HepG2 (cell line): ENCODE measurements at regions not wholly inside any gene's neighbourhood (a gene's known extent, or its start where the extent isn't known, plus 50 kb on each side); places are given as distances from the start of the nearest gene placed in this dataset.

ENCODE experiments used
- ATAC-seq: fragments of 200-7000 bp; cut with Tn5 transposase; 3 replicates; pipeline ENCODE4 v1.9.1; 2020; ENCODE audit warnings: mild to moderate bottlenecking, moderate library complexity
- BruUV-seq: library from RNA; stranded (reverse); fragments of 400-500 nt; replicated peaks from 2 replicates; lab custom pipeline; 2021; lab: Mats Ljungman, UMichigan
- CTCF ChIA-PET: fragments of 300-600 bp; formaldehyde crosslinking; extraction: SDS; loops from one replicate; lab custom pipeline; 2021; ENCODE audit warnings: low total read pairs, inconsistent platforms, low intra/inter-chr PET ratio; lab: Yijun Ruan, JAX
- POLR2A ChIA-PET: fragments of 350-600 bp; sonication (Branson Sonifier 250); formaldehyde crosslinking; loops from one replicate; lab custom pipeline; 2020; ENCODE audit warnings: antibody characterized with exemption, inconsistent platforms; lab: Yijun Ruan, JAX
- DNase-seq: peaks from one replicate; pipeline ENCODE4 v3.0.0-alpha.2; 2015; ENCODE audit warnings: low spot score
- FAIRE-seq: peaks from 3 replicates; lab custom pipeline; 2011; peaks lifted over from hg19 to GRCh38; lab: Jason Lieb, UNC
- H2AFZ ChIP-seq: one replicate; pipeline ENCODE4 v1.6.1; 2011; ENCODE audit warnings: low read length, inconsistent platforms
- H3K27ac ChIP-seq: fragments of 300-600 bp; 3 replicates; pipeline ENCODE4 v1.8.0; 2011; ENCODE audit warnings: mixed run types, mild to moderate bottlenecking, mixed read lengths, low read length, inconsistent platforms; ENCODE audit not compliant: insufficient read depth; ENCODE audit errors: extremely low read length
- H3K27me3 ChIP-seq, 2 experiments: fragments of 200-600 bp in 1 of 2; 2 replicates in 1 of 2; 3 replicates in 1 of 2; pipeline versions ENCODE4 v1.6.0 to v1.8.0; 2011; ENCODE audit warnings: low read length in 2 of 2, mild to moderate bottlenecking in 2 of 2, moderate library complexity in 2 of 2, inconsistent platforms in 1 of 2; ENCODE audit not compliant: insufficient read depth in 2 of 2, control insufficient read depth in 1 of 2
- H3K36me3 ChIP-seq, 2 experiments: fragments of 200-600 bp in 1 of 2; replicated peaks in 1 of 2; 2 replicates in 1 of 2; 3 replicates in 1 of 2; pipeline versions ENCODE4 v1.5.1 to v1.8.0; 2011; ENCODE audit warnings: low read length in 2 of 2, inconsistent platforms in 1 of 2; ENCODE audit not compliant: insufficient read depth in 2 of 2, control insufficient read depth in 1 of 2
- H3K4me1 ChIP-seq: 2 replicates; pipeline ENCODE4 v1.5.1; 2012; ENCODE audit warnings: low read length, inconsistent platforms; ENCODE audit not compliant: insufficient read depth
- H3K4me2 ChIP-seq: 2 replicates; pipeline ENCODE4 v1.6.0; 2011; ENCODE audit warnings: low read depth, low read length, inconsistent platforms
- H3K4me3 ChIP-seq, 3 experiments: fragments of 200-600 bp in 1 of 3; sonication (generic), shearing (Covaris generic) in 1 of 3; replicated peaks in 1 of 3; 2 replicates each; pipeline ENCODE4 v1.5.1; 2011 to 2016; ENCODE audit warnings: low read length in 3 of 3, inconsistent platforms in 2 of 3, low read depth in 2 of 3, mild to moderate bottlenecking in 2 of 3, control low read depth in 1 of 3, mixed read lengths in 1 of 3; ENCODE audit not compliant: insufficient read depth in 1 of 3
- H3K79me2 ChIP-seq: one replicate; pipeline ENCODE4 v1.6.1; 2011; ENCODE audit warnings: low read length, inconsistent platforms; ENCODE audit not compliant: insufficient read depth
- H3K9ac ChIP-seq: 2 replicates; pipeline ENCODE4 v1.6.0; 2011; ENCODE audit warnings: mild to moderate bottlenecking, low read depth, low read length, inconsistent platforms; ENCODE audit not compliant: insufficient read depth
- H3K9me3 ChIP-seq: 2 replicates; pipeline ENCODE4 v1.5.1; 2012; ENCODE audit warnings: mild to moderate bottlenecking, low read length
- H4K20me1 ChIP-seq: 2 replicates; pipeline ENCODE4 v1.6.0; 2011; ENCODE audit warnings: inconsistent platforms, mild to moderate bottlenecking, low read length, moderate library complexity; ENCODE audit not compliant: insufficient read depth
- ATF4 ChIP-seq, 2 experiments: fragments of 450-650 bp in 1 of 2; sonication (generic) in 1 of 2; formaldehyde crosslinking; IDR thresholded peaks; 2 replicates each; pipeline versions ENCODE4 v1.5.0 to v1.8.0; 2020 to 2022; ENCODE audit warnings: mild to moderate bottlenecking in 1 of 2, missing genetic modification reagents in 1 of 2
- HMGXB4 ChIP-seq, 2 experiments: sonication (generic) in 1 of 2; formaldehyde crosslinking in 1 of 2; IDR thresholded peaks; 2 replicates each; pipeline versions ENCODE4 v1.4.0 to v1.6.1; 2018 to 2020; ENCODE audit warnings: missing genetic modification reagents in 2 of 2, borderline replicate concordance in 1 of 2, low read depth in 1 of 2, mild to moderate bottlenecking in 1 of 2, missing biosample characterization in 1 of 2
- PRDM4 ChIP-seq: sonication (generic); formaldehyde crosslinking; IDR thresholded peaks from 2 replicates; pipeline ENCODE4 v1.9.0; 2021; ENCODE audit warnings: missing genetic modification reagents, borderline replicate concordance
- TGIF2 ChIP-seq: IDR thresholded peaks from 2 replicates; pipeline ENCODE4 v1.6.1; 2016; ENCODE audit warnings: control low read depth, missing compliant biosample characterization
- ZKSCAN5 ChIP-seq: sonication (generic); formaldehyde crosslinking; IDR thresholded peaks from 2 replicates; pipeline ENCODE4 v1.5.1; 2020; ENCODE audit warnings: mild to moderate bottlenecking, missing genetic modification reagents
- WGBS: methylation state at CpG from one replicate; pipeline ENCODE4 v1.1.6; 2017; ENCODE audit warnings: low lambda C conversion rate; 5-methylcytosine and 5-hydroxymethylcytosine counted together
- in situ Hi-C: cut with HindIII; loops from 2 replicates; pipeline ENCODE4 v1.10.0; 2017; ENCODE audit warnings: low pct_unique_long_range_greater_than_20kb; ENCODE audit not compliant: extremely low pct_ligation_motif_present
- intact Hi-C: fragments of 100-400 bp; cut with micrococcal nuclease; formaldehyde crosslinking; loops from one replicate; pipeline ENCODE4 v1.10.0; 2022; ENCODE audit not compliant: unreplicated experiment
- TF ChIP-seq, protein P1 (sequence below): sonication (generic); formaldehyde crosslinking; IDR thresholded peaks from 2 replicates; pipeline ENCODE4 v1.8.0; 2022; ENCODE audit warnings: mild to moderate bottlenecking, missing genetic modification reagents, moderate library complexity

GRCh38 chr9:16312962-16313546 is 557.4 kb downstream of the BNC2 start:
- H3K4me3 ChIP-seq: no peak overlapping the region
- H3K27ac ChIP-seq: no peak overlapping the region
- no peak for TF ChIP-seq HMGXB4 (CRISPR knock-in tag; IDR thresholded peaks at IDR 0.05; ENCODE audit: borderline replicate concordance in 1 of 2, low read depth in 1 of 2)
- TF ChIP-seq, all 625 proteins: peak for 0
- Histone ChIP-seq H3K27me3 (peaks cover 2 to 9% of the 10 kb centered on the region in 2 experiments; a peak in 3 of 5 replicates), H3K79me2 (no peaks in the 10 kb centered on the region), H2AFZ (no peak overlapping the region), H3K36me3 (no peaks in the 10 kb centered on the region), H3K4me1 (no peaks in the 10 kb centered on the region), H3K4me2 (no peak overlapping the region), H4K20me1 (0 out of 2 replicates have a peak, but pooled peaks cover 2% of the 10 kb centered on the region), H3K9ac (no peak overlapping the region), H3K9me3 (no peaks in the 10 kb centered on the region)
- POLR2A ChIA-PET: no interaction called here
- DNase-seq (no peak), FAIRE-seq (no peak), ATAC-seq (no peak)
- 23% methylated on average over 10 of the region's 10 CpGs for WGBS
- intact Hi-C loops (no loop called here), in situ Hi-C loops (no loop called here)
- BruUV-seq: no TSS peak
- CTCF ChIA-PET: no interaction called here

DNA sequence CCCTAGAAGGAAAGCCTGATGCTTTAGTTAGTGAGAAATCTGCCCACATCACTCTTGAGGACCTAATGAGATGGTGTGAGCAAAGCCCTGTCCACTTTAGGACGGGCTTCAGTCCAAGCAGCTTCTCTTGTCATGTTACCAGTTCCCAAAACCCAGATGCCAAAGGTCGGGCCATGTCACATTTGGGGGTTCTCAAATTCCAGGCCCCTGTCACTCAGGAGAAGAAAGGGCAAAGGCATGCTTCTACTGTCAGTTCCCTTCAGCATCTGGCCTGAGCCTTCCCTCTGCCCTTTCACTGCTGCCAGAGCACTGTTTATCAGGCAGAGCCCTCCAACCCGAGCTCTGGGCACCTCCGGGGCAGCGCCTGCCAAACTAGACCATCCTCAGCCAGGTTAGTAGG is 556.0 kb downstream of the BNC2 start:
- ChIA-PET POLR2A (no interaction called here), CTCF (no interaction called here)
- no peak overlapping the region for H2AFZ ChIP-seq
- in situ Hi-C loops (no loop called here), intact Hi-C loops (loop anchor here (2.0 kb wide), 1 partner anchor 68 kb away; no protein-coding TSS in a partner anchor)
- H3K4me2 ChIP-seq: no peak overlapping the region
- H3K9me3 ChIP-seq: no peaks in the 10 kb centered on the region
- ATAC-seq: no peak
- H3K79me2 ChIP-seq: no peaks in the 10 kb centered on the region
- H3K36me3 ChIP-seq: no peaks in the 10 kb centered on the region
- no peak overlapping the region for H3K9ac ChIP-seq
- no peak overlapping the region for H3K27ac ChIP-seq
- H3K27me3 ChIP-seq: peaks cover 2 to 9% of the 10 kb centered on the region in 2 experiments; a peak in 3 of 5 replicates
- no peaks in the 10 kb centered on the region for H3K4me1 ChIP-seq
- no TSS peak for BruUV-seq
- FAIRE-seq: no peak
- H3K4me3 ChIP-seq: no peak overlapping the region
- no peak for DNase-seq
- H4K20me1 ChIP-seq: 0 out of 2 replicates have a peak, but pooled peaks cover 2% of the 10 kb centered on the region
- 6% methylated on average over 3 of the region's 5 CpGs for WGBS
- no peak for TF ChIP-seq TGIF2
- no peak for TF ChIP-seq ZKSCAN5 (CRISPR knock-in tag)
- TF ChIP-seq, protein P1, sequence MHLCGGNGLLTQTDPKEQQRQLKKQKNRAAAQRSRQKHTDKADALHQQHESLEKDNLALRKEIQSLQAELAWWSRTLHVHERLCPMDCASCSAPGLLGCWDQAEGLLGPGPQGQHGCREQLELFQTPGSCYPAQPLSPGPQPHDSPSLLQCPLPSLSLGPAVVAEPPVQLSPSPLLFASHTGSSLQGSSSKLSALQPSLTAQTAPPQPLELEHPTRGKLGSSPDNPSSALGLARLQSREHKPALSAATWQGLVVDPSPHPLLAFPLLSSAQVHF: no peak
- no peak for TF ChIP-seq PRDM4
- TF ChIP-seq ATF4 (CRISPR knock-in tag; IDR thresholded peaks at IDR 0.05): no peak
